RWPE1 (cell line): ENCODE measurements at regions not wholly inside any gene's neighbourhood (a gene's known extent, or its start where the extent isn't known, plus 50 kb on each side); places are given as distances from the start of the nearest gene placed in this dataset.
"Not testable (repeated sequence)": the region's sequence is repeated elsewhere in the genome, so short reads cannot be mapped to it uniquely, and the experiment has no call there.

Experiments used
- CTCF ChIA-PET: fragments of 350-600 bp; sonication (Branson Sonifier 250); formaldehyde crosslinking; extraction: SDS; loops from one replicate; lab custom pipeline; 2021; lab: Yijun Ruan, JAX
- POLR2A ChIA-PET: fragments of 400-600 bp; formaldehyde crosslinking; extraction: SDS; loops from one replicate; lab custom pipeline; 2020; ENCODE audit warnings: antibody characterized with exemption; ENCODE audit not compliant: low non-redundant PET; lab: Yijun Ruan, JAX
- DNase-seq: peaks from one replicate; pipeline ENCODE4 v3.0.0; 2012; ENCODE audit warnings: low spot score
- H3K27ac ChIP-seq: fragments of 450-650 bp; 2 replicates; pipeline ENCODE4 v1.5.1; 2017
- TF ChIP-seq, protein P1 (sequence below): fragments of 450-650 bp; conservative IDR thresholded peaks from 2 replicates; pipeline ENCODE4 v1.5.1; 2017; ENCODE audit warnings: low read depth, mild to moderate bottlenecking

DNA sequence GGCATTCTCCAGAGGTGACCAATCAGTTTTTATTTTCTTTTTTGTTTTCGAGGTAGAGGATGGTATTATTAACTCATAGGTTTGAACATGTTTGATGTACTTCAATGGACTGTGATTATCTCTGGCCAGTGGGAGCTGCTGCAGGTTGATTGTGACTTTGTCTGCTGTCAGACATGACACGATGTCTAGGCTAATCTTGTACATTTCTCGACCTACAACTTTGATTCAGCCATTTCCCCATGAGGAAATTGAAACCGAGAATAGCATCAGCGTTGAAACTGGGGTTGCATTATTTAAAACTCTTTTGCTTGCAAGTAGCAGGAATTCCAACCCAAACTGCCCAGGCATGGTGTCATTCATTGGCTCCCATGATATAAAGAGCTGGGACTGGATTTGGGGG lies 218.9 kb downstream of the CDH26 start:
- TF ChIP-seq, protein P1, sequence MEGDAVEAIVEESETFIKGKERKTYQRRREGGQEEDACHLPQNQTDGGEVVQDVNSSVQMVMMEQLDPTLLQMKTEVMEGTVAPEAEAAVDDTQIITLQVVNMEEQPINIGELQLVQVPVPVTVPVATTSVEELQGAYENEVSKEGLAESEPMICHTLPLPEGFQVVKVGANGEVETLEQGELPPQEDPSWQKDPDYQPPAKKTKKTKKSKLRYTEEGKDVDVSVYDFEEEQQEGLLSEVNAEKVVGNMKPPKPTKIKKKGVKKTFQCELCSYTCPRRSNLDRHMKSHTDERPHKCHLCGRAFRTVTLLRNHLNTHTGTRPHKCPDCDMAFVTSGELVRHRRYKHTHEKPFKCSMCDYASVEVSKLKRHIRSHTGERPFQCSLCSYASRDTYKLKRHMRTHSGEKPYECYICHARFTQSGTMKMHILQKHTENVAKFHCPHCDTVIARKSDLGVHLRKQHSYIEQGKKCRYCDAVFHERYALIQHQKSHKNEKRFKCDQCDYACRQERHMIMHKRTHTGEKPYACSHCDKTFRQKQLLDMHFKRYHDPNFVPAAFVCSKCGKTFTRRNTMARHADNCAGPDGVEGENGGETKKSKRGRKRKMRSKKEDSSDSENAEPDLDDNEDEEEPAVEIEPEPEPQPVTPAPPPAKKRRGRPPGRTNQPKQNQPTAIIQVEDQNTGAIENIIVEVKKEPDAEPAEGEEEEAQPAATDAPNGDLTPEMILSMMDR = no peak
- H3K27ac ChIP-seq = no peak overlapping the region
- no peak for DNase-seq
- ChIA-PET POLR2A (no interaction called here), CTCF (no interaction called here)

DNA sequence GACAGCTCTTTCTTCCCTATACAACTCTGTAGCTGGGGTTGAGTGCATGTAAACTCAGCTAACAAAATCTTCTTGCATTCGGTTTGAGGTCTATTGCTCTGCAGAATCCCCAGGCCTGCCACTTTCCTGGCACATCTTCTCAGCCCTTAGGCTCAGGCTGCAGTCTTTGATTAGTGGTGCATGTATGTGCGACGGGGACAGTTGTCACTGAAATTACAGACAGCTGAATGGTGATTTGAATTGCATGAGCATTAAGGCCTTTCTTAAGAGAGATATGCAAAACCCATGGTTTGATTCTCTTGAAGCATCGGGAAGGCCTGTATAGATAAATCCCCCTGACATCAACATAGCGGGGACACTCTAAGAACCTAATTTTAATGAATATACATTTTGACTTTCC lies 222.8 kb downstream of the CDH26 start:
- TF ChIP-seq, protein P1 = no peak
- POLR2A ChIA-PET = no interaction called here
- CTCF ChIA-PET = interaction anchor here (0.6 to 1.1 kb wide), 2 partner anchors 30 to 124 kb away, joined by 3 read pairs; no protein-coding TSS in a partner anchor
- H3K27ac ChIP-seq = no peak overlapping the region
- DNase-seq = no peak

GRCh38 chr20:60186412-60186811 lies 228.2 kb downstream of the CDH26 start:
- TF ChIP-seq, protein P1 = no peak
- POLR2A ChIA-PET = no interaction called here
- CTCF ChIA-PET = no interaction called here
- no peak for DNase-seq
- H3K27ac ChIP-seq = no peak overlapping the region

DNA sequence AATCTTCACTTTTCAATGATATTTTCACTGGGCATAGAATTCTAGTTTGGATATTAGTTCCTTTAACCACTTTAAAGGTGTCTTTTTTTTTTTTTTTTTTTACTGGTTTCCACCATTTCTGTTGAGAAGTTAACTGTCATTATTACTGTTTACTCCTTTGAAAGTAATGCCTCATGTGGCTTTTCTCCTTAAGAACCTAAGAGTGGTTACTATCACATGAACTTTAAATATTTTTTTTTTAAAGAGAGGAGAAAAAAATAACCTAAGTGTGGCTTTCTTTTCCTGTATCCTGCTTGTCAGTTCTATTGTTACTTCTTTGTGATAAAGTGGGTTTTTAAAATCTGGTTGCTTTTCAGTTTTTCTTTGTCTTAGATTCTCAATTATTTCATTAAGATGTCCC lies 229.5 kb downstream of the CDH26 start:
- H3K27ac ChIP-seq = no peak overlapping the region
- POLR2A ChIA-PET = no interaction called here
- CTCF ChIA-PET = no interaction called here
- no peak for DNase-seq
- TF ChIP-seq, protein P1 = no peak

- no peak overlapping the region for H3K27ac ChIP-seq
- no peak for DNase-seq
- ChIA-PET POLR2A (no interaction called here), CTCF (interaction anchor here (0.8 kb wide), 1 partner anchor 82 kb away, joined by 3 read pairs; no protein-coding TSS in a partner anchor)
- TF ChIP-seq, protein P1 = no peak
Observed at GRCh38 chr20:60191014-60191413, 232.8 kb downstream of the CDH26 start.

DNA sequence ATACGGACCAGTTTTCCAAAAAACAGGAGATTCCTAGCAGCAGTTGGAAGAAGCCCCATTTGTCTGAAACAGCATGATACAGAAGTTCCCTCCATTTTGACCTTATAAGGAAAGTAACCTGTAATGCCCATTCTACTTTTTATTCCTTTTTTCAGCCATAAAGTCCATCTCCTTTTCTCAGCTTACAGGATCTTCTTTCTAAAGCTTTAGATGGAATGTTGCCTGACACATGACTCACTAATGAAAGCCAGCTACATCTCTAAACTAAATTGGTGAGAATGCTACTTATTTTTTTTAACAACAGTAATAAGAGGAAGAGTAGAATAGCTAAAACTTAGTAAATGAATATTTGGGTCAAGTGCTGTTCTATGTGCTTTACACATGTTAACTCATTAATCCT lies 234.1 kb downstream of the CDH26 start:
- ChIA-PET POLR2A (no interaction called here), CTCF (interaction anchor here (0.6 to 1.6 kb wide), 3 partner anchors 18 to 576 kb away, joined by 3 to 8 read pairs (median 3); no protein-coding TSS in a partner anchor)
- DNase-seq = no peak
- TF ChIP-seq, protein P1 = no peak
- H3K27ac ChIP-seq = no peak overlapping the region

DNA sequence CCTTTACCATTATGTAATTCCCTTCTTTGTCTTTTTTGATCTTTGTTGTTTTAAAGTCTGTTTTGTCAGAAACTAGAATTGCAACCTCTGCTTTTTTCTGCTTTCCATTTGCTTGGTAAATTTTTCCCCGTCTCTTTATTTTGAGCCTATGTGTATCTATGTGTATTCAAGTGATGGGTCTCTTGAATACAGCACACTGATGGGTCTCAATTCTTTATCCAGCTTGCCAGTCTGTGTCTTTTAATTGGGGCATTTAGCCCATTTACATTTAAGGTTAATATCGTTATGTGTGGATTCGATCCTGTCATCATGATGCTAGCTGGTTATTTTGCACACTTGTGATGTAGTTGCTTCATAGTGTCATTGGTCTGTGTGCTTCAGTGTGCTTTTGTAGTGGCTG lies 240.9 kb downstream of the CDH26 start:
- POLR2A ChIA-PET = not testable (repeated sequence)

More for the DNA sequence above, 240.9 kb downstream of the CDH26 start:
- CTCF ChIA-PET, H3K27ac ChIP-seq, DNase-seq: not testable (repeated sequence)
